GM19372 (cell line): ENCODE measurements at regions not wholly inside any gene's neighbourhood (a gene's known extent, or its start where the extent isn't known, plus 50 kb on each side); places are given as distances from the start of the nearest gene placed in this dataset.
A peak's percentile ranks its signal among the peaks of the same experiment; 100 is the strongest.
"Not testable (repeated sequence)": the region's sequence is repeated elsewhere in the genome, so short reads cannot be mapped to it uniquely, and the experiment has no call there.

Experiments used
- ATAC-seq: cut with Tn5 transposase; IDR thresholded peaks from one replicate; pipeline ENCODE4 v1.9.1; 2021; ENCODE audit warnings: mild to moderate bottlenecking, low read depth, moderate library complexity; ENCODE audit not compliant: unreplicated experiment

DNA sequence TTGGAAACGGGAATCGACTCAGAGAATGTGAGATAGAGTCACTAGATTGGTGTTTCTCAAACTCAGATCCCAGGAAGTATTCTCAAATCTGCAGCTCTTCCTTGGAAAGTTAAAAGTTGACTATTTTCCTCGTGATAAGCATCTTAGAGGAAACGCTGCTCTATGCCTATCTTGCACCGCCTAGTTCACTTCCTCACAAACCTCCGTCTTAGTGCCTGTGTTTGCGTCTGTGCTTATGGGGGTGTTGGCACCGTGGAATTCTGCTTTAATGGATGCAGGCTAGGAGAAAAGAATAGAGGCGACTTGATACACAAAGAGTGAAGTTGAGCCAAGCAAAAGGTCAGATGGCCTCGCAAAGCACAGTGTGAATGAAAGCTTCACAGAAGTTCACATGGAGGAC, 255.3 kb upstream of the ID2 start:
- no peak for ATAC-seq

- ATAC-seq, result no peak
Observed at GRCh38 chr2:8427211-8427610, 254.6 kb upstream of the ID2 start.

DNA sequence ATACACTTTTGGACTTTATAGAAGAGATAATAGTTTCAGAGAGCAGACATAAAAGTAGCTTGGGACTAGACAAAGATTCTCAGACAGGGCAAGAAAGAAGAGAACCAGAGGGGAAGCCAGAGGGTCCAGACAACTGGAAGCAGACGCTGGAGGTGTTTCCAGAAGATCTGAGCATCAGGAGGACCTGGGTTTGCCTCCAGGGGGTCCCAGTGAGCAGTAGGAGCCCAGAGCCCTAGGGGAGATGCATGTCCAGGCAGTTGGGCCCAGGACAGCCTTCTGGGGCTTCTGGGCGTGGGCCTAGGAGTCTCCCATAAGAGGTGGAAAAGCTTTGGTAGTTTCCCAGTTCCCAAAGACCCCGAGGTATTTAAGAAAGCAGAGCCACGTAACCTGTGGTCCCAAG, 251.2 kb upstream of the ID2 start:
- no peak for ATAC-seq

- ATAC-seq, result no peak
Observed at GRCh38 chr2:8431446-8432125, 250.3 kb upstream of the ID2 start.

- no peak for ATAC-seq
Observed at GRCh38 chr2:8432706-8433336, 249.0 kb upstream of the ID2 start.

GRCh38 chr2:8433390-8433789, 248.5 kb upstream of the ID2 start:
- no peak for ATAC-seq

- ATAC-seq, result no peak
Observed at GRCh38 chr2:8435608-8436007, 246.2 kb upstream of the ID2 start.

GRCh38 chr2:8436585-8436984, 245.3 kb upstream of the ID2 start:
- no peak for ATAC-seq

DNA sequence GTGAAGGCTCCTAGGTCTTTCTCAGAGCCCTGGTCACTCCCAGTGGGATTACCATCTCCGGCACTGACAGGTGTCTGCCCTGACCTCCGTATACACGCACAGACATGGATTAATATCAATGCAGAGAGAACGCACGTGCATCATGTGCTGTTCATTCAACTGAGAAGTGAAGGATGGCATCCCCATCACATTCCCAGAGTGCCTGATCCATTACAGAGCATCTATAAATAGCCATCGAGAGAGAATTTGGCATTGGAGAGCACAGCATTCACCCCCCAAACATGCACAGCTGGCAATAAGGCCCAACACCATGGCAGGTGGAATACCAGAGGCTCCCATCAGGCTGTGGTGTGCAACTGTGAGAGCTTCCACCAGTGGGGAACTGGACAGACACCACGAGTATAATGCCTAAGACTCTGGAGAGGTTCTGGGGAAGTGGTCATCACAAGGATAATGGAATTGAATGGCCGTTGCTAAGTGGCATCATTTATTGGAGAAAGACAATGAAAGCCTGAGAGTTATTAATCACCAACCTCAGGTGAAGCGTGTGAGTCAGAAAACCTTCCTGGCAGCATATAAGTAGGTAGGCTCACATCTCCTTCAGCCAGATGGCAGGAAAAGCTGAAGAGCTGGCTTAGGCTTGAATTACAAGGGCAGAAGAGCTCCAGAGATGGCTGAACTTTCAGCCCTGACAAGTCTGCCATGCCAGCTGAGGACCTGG, 244.5 kb upstream of the ID2 start:
- no peak for ATAC-seq

- no peak for ATAC-seq
Observed at GRCh38 chr2:8437949-8438400, 243.9 kb upstream of the ID2 start.

GRCh38 chr2:8438476-8438875, 243.4 kb upstream of the ID2 start:
- ATAC-seq, result no peak

DNA sequence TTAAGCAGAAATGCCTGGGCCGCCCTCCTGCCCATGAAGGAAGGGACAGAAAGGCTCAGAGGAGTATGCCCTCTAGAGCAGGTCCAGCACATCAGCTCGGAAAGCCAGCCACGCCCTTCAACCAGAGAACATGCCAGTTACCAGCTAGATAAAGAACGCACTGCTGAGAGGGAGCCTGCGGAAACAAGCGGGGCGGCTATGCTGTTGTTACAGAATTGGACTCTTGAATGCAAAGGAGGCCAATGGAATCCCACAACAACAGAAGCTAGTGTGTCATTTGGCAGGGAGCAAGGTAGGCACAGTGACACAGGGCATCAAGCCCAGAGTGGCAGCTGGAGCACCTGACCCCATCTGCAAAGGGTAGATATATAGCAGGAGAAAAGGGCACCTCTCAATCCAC, 242.9 kb upstream of the ID2 start:
- no peak for ATAC-seq

DNA sequence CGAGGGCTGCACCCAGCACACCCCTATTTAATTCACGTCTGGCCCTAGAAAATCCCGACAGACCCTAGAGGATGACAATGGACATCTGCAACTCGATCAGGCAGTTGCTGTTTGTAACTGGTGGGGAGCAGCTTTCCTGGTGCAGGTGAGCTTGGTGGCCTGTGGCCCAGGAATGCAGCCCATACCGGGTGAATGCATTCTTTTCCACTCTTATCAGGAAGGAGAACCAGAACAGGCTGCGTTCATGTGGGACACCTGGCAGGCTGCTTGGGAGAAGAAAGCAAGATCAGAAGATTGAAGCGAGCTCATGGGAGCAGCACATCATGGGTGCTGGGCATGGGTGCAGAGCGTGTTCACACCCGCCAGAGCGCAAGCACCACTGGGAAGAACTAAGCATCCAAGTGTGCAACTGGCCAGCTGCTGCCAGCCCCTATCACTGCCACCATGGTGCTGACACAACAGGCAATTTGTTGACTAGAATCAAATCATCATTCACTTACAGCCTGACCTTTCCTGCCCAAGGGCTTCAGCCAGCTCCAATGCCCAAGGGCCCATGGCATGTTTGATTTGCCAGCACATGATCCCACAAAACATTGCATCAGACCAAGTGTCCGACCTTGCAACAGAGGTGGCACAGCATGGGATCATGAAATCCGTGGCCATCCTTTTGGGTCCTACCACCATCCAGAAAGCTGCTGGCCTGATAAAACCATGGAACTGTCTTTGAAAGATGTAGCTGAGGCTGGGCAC, 241.7 kb upstream of the ID2 start:
- no peak for ATAC-seq

DNA sequence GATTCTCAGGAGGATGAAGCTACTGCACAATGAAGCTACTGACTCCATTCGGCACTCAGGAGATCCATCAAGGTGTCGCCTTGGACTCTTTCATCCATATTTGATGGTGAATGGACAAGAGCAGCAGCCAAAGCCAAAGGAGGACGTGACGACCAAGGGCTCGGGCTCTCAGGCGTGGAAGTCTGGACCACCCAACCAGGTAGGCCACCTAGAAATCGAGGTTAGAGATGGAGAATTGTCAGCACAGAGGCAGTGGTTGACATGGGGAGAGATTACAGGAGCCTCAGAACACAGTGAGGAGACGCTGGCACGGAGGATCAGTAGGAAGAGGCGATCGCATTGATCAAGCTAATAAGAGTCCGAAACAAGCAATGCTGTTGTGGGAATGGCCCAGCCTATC, 240.5 kb upstream of the ID2 start:
- no peak for ATAC-seq

DNA sequence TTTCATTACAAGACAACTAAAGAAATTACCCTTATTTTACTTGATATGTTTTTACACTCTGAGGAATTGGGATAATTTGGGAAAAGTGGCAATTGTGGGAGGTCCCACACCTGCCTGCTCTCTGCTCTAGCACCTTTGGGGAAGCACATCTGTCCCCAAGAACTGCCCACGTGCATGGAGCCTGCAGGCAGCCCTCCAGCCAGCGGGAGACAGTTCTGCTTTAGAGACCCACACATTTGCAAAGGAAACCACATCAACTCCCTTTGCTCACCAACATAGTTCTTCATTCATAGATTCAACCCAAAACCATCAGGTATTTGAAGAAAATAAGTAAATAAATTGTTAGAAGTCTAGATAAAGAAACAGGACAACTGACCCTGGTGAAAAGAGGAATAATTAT, 239.9 kb upstream of the ID2 start:
- peak; percentile 84 for ATAC-seq

DNA sequence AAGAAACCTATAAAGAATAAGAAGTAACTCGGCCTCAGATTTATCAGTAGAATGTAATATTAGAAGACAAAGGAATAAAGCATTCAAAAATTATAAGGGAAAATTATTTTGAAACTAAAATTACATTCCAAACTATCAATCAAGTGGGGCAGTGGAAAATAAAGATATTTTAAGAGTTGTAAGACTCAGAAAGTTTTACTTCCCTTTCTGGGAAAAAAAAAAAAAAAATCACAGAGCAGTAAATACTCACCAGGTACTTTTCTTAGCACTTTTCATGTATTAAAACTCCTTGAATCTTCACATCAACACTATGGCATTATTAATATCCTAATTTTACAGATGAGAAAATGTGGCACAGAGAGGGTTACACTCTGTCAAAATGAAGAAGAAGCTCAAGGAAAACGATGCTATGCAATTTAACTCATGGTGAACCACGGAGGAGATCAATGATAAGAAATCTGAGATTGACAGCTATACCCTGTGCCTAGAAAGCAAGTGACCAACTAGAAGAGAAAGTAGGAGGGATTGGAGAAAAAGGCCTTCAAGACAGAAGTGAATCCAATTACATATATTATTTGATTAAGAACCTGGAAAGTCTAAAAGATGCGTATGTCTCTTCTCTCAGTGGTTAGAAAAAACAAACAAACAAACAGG, 238.9 kb upstream of the ID2 start:
- no peak for ATAC-seq

DNA sequence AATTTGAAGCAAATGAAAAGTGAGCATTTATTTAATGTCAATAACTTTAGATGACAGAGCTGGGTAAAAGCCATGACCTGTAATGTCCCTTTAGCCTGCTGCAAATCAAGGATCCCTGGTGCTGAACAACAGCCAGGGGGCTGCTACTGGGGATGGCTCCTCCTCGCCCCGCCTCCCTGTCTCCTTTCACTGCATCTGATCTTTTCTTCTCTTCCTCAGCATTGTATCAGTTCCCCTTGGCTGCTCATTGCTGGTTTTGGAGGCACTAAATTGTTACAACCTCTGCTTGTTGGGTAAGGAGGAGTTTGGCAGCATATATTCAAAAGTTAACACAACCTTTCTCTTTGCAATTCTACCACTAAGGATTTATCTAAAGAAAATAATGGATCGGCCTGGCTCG, 236.3 kb upstream of the ID2 start:
- ATAC-seq, result no peak

DNA sequence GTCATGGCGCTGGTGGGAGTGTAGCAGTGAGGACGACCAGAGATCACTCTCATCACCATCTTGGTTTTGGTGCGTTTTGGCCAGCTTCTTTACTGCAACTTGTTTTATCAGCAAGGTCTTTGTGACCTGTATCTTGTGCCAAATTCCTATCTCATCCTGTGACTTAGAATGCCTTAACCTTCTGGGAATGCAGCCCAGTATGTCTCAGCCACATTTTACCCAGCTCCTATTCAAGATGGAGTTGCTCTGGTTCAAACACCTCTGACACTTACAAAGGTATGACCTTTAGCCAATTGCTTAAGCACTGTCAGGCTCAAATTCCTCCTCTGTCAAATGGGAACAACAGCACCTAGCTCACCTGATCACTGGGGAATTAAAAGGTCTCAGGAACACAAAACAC, 235.1 kb upstream of the ID2 start:
- not testable (repeated sequence) for ATAC-seq

- no peak for ATAC-seq
Observed at GRCh38 chr2:8447610-8448221, 234.1 kb upstream of the ID2 start.
